K562 (cell line): ENCODE measurements at regions not wholly inside any gene's neighbourhood (a gene's known extent, or its start where the extent isn't known, plus 50 kb on each side); places are given as distances from the start of the nearest gene placed in this dataset.

Experiments
- ATAC-seq: fragments of 200-7000 bp; cut with Tn5 transposase; 3 replicates; pipeline ENCODE4 v1.9.1; 2020; ENCODE audit warnings: moderate library complexity
- BruUV-seq: library from RNA; stranded (reverse); fragments of 400-500 nt; replicated peaks from 2 replicates; lab custom pipeline; 2021; lab: Mats Ljungman, UMichigan
- CTCF ChIA-PET: fragments of 300-600 bp; formaldehyde crosslinking; extraction: SDS; loops from one replicate; lab custom pipeline; 2021; ENCODE audit warnings: low intra/inter-chr PET ratio; lab: Yijun Ruan, JAX
- POLR2A ChIA-PET: fragments of 300-600, 350-650 bp; sonication (Branson Sonifier 250); formaldehyde crosslinking; extraction: SDS; loops from one replicate; lab custom pipeline; 2021; ENCODE audit warnings: antibody characterized with exemption, inconsistent platforms; lab: Yijun Ruan, JAX
- DNase-seq, 4 experiments: peaks; one replicate each; pipeline versions ENCODE4 v3.0.0 to v3.0.0-alpha.2; 2011 to 2018; ENCODE audit warnings: low spot score in 3 of 4, mixed read lengths in 3 of 4; ENCODE audit errors: extremely low read depth in 1 of 4
- FAIRE-seq: peaks from 2 replicates; lab custom pipeline; 2011; peaks lifted over from hg19 to GRCh38; lab: Jason Lieb, UNC
- H2AFZ ChIP-seq: 2 replicates; pipeline ENCODE4 v1.6.0; 2011; ENCODE audit warnings: low read depth, low read length, control low read depth, inconsistent platforms
- H3K27ac ChIP-seq: fragments of 200-600 bp; 3 replicates; pipeline ENCODE4 v1.8.0; 2011; ENCODE audit warnings: low read depth, mild to moderate bottlenecking, control low read depth, inconsistent platforms, low read length, moderate library complexity, mixed read lengths; ENCODE audit errors: extremely low read depth
- H3K27me3 ChIP-seq, 2 experiments: fragments of 300-600 bp in 1 of 2; 2 replicates in 1 of 2; 3 replicates in 1 of 2; pipeline versions ENCODE4 v1.6.0 to v1.8.0; 2011; ENCODE audit warnings: inconsistent platforms in 2 of 2, low read length in 2 of 2, mild to moderate bottlenecking in 1 of 2, mixed read lengths in 1 of 2, moderate library complexity in 1 of 2; ENCODE audit not compliant: control insufficient read depth in 2 of 2, insufficient read depth in 2 of 2
- H3K36me3 ChIP-seq: fragments of 300-600 bp; 3 replicates; pipeline ENCODE4 v1.8.0; 2011; ENCODE audit warnings: mild to moderate bottlenecking, low read length, inconsistent platforms; ENCODE audit not compliant: control insufficient read depth, insufficient read depth
- H3K4me1 ChIP-seq, 2 experiments: fragments of 200-600 bp in 1 of 2; replicated peaks in 1 of 2; 2 replicates in 1 of 2; 3 replicates in 1 of 2; pipeline versions ENCODE4 v1.5.1 to v1.8.0; 2011; ENCODE audit warnings: inconsistent platforms in 2 of 2, low read length in 2 of 2, mild to moderate bottlenecking in 1 of 2, mixed read lengths in 1 of 2, moderate library complexity in 1 of 2; ENCODE audit not compliant: control insufficient read depth in 2 of 2, insufficient read depth in 2 of 2
- H3K4me2 ChIP-seq: 2 replicates; pipeline ENCODE4 v1.6.1; 2011; ENCODE audit warnings: low read length, control low read depth, inconsistent platforms, mixed read lengths; ENCODE audit not compliant: insufficient read depth
- H3K4me3 ChIP-seq: fragments of 200-600 bp; sonication (generic), shearing (Covaris generic); 2 replicates; pipeline ENCODE4 v1.5.1; 2016; ENCODE audit warnings: control low read depth, inconsistent platforms
- H3K79me2 ChIP-seq: fragments of 200-600 bp; 3 replicates; pipeline ENCODE4 v1.8.0; 2011; ENCODE audit warnings: low read length, inconsistent platforms; ENCODE audit not compliant: control insufficient read depth, insufficient read depth
- H3K9ac ChIP-seq, 2 experiments: 2 replicates each; pipeline versions ENCODE4 v1.6.0 to v1.6.1; 2011; ENCODE audit warnings: low read depth in 2 of 2, low read length in 2 of 2, control low read depth in 1 of 2, inconsistent platforms in 1 of 2, mild to moderate bottlenecking in 1 of 2, mixed read lengths in 1 of 2; ENCODE audit not compliant: insufficient read depth in 1 of 2
- H3K9me1 ChIP-seq: one replicate; pipeline ENCODE4 v1.6.0; 2011; ENCODE audit warnings: inconsistent platforms, mild to moderate bottlenecking, low read length, moderate library complexity; ENCODE audit not compliant: control insufficient read depth, insufficient read depth
- H3K9me3 ChIP-seq: replicated peaks from 2 replicates; pipeline ENCODE4 v1.5.1; 2011; ENCODE audit warnings: low read depth, low read length, inconsistent platforms; ENCODE audit not compliant: control insufficient read depth, insufficient read depth
- H4K20me1 ChIP-seq: replicated peaks from 2 replicates; pipeline ENCODE4 v1.6.1; 2011; ENCODE audit warnings: low read length, inconsistent platforms, mixed read lengths; ENCODE audit not compliant: control insufficient read depth, insufficient read depth
- ESRRB ChIP-seq: fragments of 250-450 bp; sonication (Bioruptor Pico); IDR thresholded peaks from 2 replicates; pipeline ENCODE4 v1.5.0; 2020; ENCODE audit warnings: mild to moderate bottlenecking, moderate library complexity, borderline replicate concordance
- FOXA3 ChIP-seq, 2 experiments: fragments of 450-650 bp in 1 of 2; sonication (generic) in 1 of 2; formaldehyde crosslinking; IDR thresholded peaks in 1 of 2; conservative IDR thresholded peaks in 1 of 2; 2 replicates each; pipeline versions ENCODE4 v1.4.0 to v1.8.0; 2020 to 2022; ENCODE audit warnings: mild to moderate bottlenecking in 2 of 2, missing genetic modification reagents in 1 of 2
- TBL1XR1 ChIP-seq, 2 experiments: IDR thresholded peaks; 2 replicates each; pipeline ENCODE4 v1.6.1; 2012; ENCODE audit warnings: improper control_type of control experiment in 2 of 2, low read length in 2 of 2, mild to moderate bottlenecking in 1 of 2
- TRIM24 ChIP-seq, 2 experiments: fragments of 450-650 bp; IDR thresholded peaks; 2 replicates each; pipeline ENCODE4 v1.6.1; 2016
- WGBS: fragments of 100-300 bp; shearing (Covaris generic); methylation state at CpG from one replicate; pipeline ENCODE4 v1.1.6; 2016; ENCODE audit warnings: low coverage, mixed read lengths; ENCODE audit not compliant: insufficient coverage; ENCODE audit errors: missing lambda C conversion rate; 5-methylcytosine and 5-hydroxymethylcytosine counted together
- in situ Hi-C: fragments of 300-500 bp; cut with MboI; formaldehyde crosslinking; loops from 4 replicates; pipeline ENCODE4 v1.15.0; 2018; ENCODE audit warnings: inconsistent platforms, mixed read lengths
- intact Hi-C: fragments of 100-400 bp; cut with micrococcal nuclease; formaldehyde crosslinking; loops from 2 replicates; pipeline ENCODE4 v1.14.2; 2022
- TF ChIP-seq, protein P1 (sequence below): fragments of 450-650 bp; IDR thresholded peaks from 2 replicates; pipeline ENCODE4 v1.6.1; 2017; ENCODE audit warnings: antibody characterized with exemption
- TF ChIP-seq, protein P2 (sequence below): fragments of 250-450 bp; sonication (Bioruptor Pico); IDR thresholded peaks from 2 replicates; pipeline ENCODE4 v1.4.0; 2020; ENCODE audit warnings: borderline replicate concordance
- TF ChIP-seq, protein P3 (sequence below): fragments of 250-450 bp; sonication (Bioruptor Pico); IDR thresholded peaks from 2 replicates; pipeline ENCODE4 v1.8.0; 2022; ENCODE audit warnings: moderate library complexity, mild to moderate bottlenecking, inconsistent platforms

DNA sequence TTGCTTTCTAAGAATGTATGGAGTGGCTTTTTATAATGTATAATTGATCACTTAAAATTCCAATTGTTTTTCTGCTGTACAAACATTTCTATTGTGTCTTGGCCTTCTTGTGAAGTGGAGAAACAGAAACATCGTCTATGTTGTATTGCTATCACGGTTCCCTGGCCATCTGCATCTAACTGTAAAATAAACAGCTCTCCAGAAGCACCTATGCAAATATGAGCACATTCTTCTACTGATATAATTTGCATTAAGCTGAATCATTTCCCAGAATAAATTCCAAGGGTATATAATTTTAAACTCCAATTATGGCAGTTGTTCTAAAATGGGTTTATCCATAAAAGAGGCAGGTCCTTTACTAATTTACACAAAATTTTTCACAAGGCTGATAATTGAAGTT lies 261.6 kb upstream of the STS start (continued):
- TF ChIP-seq, protein P1, sequence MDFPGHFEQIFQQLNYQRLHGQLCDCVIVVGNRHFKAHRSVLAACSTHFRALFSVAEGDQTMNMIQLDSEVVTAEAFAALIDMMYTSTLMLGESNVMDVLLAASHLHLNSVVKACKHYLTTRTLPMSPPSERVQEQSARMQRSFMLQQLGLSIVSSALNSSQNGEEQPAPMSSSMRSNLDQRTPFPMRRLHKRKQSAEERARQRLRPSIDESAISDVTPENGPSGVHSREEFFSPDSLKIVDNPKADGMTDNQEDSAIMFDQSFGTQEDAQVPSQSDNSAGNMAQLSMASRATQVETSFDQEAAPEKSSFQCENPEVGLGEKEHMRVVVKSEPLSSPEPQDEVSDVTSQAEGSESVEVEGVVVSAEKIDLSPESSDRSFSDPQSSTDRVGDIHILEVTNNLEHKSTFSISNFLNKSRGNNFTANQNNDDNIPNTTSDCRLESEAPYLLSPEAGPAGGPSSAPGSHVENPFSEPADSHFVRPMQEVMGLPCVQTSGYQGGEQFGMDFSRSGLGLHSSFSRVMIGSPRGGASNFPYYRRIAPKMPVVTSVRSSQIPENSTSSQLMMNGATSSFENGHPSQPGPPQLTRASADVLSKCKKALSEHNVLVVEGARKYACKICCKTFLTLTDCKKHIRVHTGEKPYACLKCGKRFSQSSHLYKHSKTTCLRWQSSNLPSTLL: no peak
- TF ChIP-seq FOXA3 (CRISPR knock-in tag; conservative IDR thresholded peaks at IDR 0.05 in 1 of 2, IDR thresholded peaks at IDR 0.05 in 1 of 2) (no peak), TRIM24 (IDR thresholded peaks at IDR 0.05) (no peak), TBL1XR1 (IDR thresholded peaks at IDR 0.05; ENCODE audit: low read length in 2 of 2) (no peak)

DNA sequence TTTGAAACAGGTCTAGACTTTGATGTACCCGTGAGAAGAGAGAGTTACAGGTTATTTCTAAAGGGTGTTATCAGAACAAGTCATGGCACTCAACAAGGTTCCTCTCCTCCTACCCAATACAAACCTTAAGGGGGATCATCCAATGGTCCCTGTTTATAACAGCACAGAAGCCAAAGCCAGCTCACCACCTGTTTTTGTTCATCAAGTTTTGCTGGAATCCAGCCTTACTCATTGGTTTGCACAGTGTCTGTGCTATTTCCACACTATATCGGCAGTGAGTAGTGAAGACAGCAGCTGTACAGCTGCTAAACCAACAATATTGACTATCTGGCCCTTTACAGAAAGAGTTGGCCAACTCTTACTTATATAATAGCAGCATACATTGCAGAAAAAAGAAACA lies 262.1 kb upstream of the STS start:
- Histone ChIP-seq H3K9me1 (no peaks in the 10 kb centered on the region), H3K9me3 (no peaks in the 10 kb centered on the region), H3K4me2 (no peak overlapping the region), H3K27me3 (no peaks in the 10 kb centered on the region), H3K4me3 (no peak overlapping the region)
- in situ Hi-C loops (no loop called here), intact Hi-C loops (no loop called here)
- ATAC-seq (no peak), FAIRE-seq (no peak), DNase-seq (no peak)
- BruUV-seq: no TSS peak
- CTCF ChIA-PET: no interaction called here
- no peak for TF ChIP-seq ESRRB (CRISPR knock-in tag)
- TF ChIP-seq, protein P2, sequence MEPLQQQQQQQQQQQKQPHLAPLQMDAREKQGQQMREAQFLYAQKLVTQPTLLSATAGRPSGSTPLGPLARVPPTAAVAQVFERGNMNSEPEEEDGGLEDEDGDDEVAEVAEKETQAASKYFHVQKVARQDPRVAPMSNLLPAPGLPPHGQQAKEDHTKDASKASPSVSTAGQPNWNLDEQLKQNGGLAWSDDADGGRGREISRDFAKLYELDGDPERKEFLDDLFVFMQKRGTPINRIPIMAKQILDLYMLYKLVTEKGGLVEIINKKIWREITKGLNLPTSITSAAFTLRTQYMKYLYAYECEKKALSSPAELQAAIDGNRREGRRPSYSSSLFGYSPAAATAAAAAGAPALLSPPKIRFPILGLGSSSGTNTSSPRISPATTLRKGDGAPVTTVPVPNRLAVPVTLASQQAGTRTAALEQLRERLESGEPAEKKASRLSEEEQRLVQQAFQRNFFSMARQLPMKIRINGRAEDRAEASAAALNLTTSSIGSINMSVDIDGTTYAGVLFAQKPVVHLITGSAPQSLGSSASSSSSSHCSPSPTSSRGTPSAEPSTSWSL: no peak
- TF ChIP-seq, protein P3, sequence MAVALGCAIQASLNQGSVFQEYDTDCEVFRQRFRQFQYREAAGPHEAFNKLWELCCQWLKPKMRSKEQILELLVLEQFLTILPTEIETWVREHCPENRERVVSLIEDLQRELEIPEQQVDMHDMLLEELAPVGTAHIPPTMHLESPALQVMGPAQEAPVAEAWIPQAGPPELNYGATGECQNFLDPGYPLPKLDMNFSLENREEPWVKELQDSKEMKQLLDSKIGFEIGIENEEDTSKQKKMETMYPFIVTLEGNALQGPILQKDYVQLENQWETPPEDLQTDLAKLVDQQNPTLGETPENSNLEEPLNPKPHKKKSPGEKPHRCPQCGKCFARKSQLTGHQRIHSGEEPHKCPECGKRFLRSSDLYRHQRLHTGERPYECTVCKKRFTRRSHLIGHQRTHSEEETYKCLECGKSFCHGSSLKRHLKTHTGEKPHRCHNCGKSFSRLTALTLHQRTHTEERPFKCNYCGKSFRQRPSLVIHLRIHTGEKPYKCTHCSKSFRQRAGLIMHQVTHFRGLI (CRISPR knock-in tag): no peak
- TF ChIP-seq, all 486 proteins: peak for 0
- Histone ChIP-seq H3K4me1 (no peaks in the 10 kb centered on the region), H2AFZ (no peak overlapping the region), H4K20me1 (no peaks in the 10 kb centered on the region), H3K79me2 (no peaks in the 10 kb centered on the region), H3K36me3 (no peaks in the 10 kb centered on the region), H3K9ac (no peak overlapping the region), H3K27ac (no peak overlapping the region)
- WGBS: 0% methylated on average over 2 of the region's 2 CpGs
- POLR2A ChIA-PET: no interaction called here
